MM.1S (cell line): ENCODE measurements at regions not wholly inside any gene's neighbourhood (a gene's known extent, or its start where the extent isn't known, plus 50 kb on each side); places are given as distances from the start of the nearest gene placed in this dataset.

Source experiments
- DNase-seq: peaks from one replicate; pipeline ENCODE4 v3.0.0-alpha.2; 2015
- H2AFZ ChIP-seq: fragments of 300-600 bp; sonication (generic); 2 replicates; pipeline ENCODE4 v1.6.0; 2016; ENCODE audit warnings: antibody characterized with exemption, low read length
- H3F3A ChIP-seq: fragments of 300-600 bp; sonication (generic); 2 replicates; pipeline ENCODE4 v1.6.1; 2016; ENCODE audit warnings: mild to moderate bottlenecking, antibody characterized with exemption, low read length, moderate library complexity, mixed read lengths; ENCODE audit not compliant: insufficient read depth
- H3K27ac ChIP-seq: fragments of 300-600 bp; sonication (generic); 2 replicates; pipeline ENCODE4 v1.5.1; 2016; ENCODE audit warnings: mild to moderate bottlenecking, low read length
- H3K27me3 ChIP-seq: fragments of 300-600 bp; sonication (generic); replicated peaks from 2 replicates; pipeline ENCODE4 v1.6.0; 2016; ENCODE audit warnings: low read length; ENCODE audit not compliant: insufficient read depth
- H3K36me3 ChIP-seq: fragments of 300-600 bp; sonication (generic); replicated peaks from 2 replicates; pipeline ENCODE4 v1.6.1; 2016; ENCODE audit warnings: mild to moderate bottlenecking, low read length, mixed read lengths; ENCODE audit not compliant: insufficient read depth
- H3K4me1 ChIP-seq: fragments of 300-600 bp; sonication (generic); 2 replicates; pipeline ENCODE4 v1.6.1; 2016; ENCODE audit warnings: low read length, mixed read lengths
- H3K4me2 ChIP-seq: fragments of 300-600 bp; sonication (generic); 2 replicates; pipeline ENCODE4 v1.6.0; 2016; ENCODE audit warnings: low read depth, low read length
- H3K4me3 ChIP-seq: fragments of 300-600 bp; sonication (generic); 2 replicates; pipeline ENCODE4 v1.5.1; 2016; ENCODE audit warnings: low read length, mixed read lengths
- H3K79me2 ChIP-seq: fragments of 300-600 bp; sonication (generic); 2 replicates; pipeline ENCODE4 v1.6.1; 2016; ENCODE audit warnings: mixed run types, low read length, mixed read lengths
- H3K9ac ChIP-seq: fragments of 300-600 bp; sonication (generic); 2 replicates; pipeline ENCODE4 v1.6.1; 2016; ENCODE audit warnings: low read length, mixed read lengths
- H3K9me2 ChIP-seq: fragments of 300-600 bp; sonication (generic); replicated peaks from 2 replicates; pipeline ENCODE4 v1.6.1; 2016; ENCODE audit warnings: mild to moderate bottlenecking, low read length, mixed read lengths; ENCODE audit not compliant: insufficient read depth
- H3K9me3 ChIP-seq: fragments of 300-600 bp; sonication (generic); replicated peaks from 2 replicates; pipeline ENCODE4 v1.6.1; 2016; ENCODE audit warnings: mild to moderate bottlenecking, low read length, mixed read lengths; ENCODE audit not compliant: insufficient read depth
- H4K20me1 ChIP-seq: fragments of 300-600 bp; sonication (generic); 2 replicates; pipeline ENCODE4 v1.6.1; 2016; ENCODE audit warnings: mild to moderate bottlenecking, low read length, moderate library complexity, mixed read lengths; ENCODE audit not compliant: insufficient read depth
- EZH2 ChIP-seq: fragments of 300-600 bp; sonication (generic); optimal IDR thresholded peaks from 2 replicates; pipeline ENCODE3; 2017; ENCODE audit warnings: low read depth, mild to moderate bottlenecking, antibody characterized with exemption, low read length, mixed read lengths
- EZH2phosphoT487 ChIP-seq: fragments of 300-600 bp; sonication (generic); IDR thresholded peaks from 2 replicates; pipeline ENCODE4 v1.6.1; 2018; ENCODE audit warnings: antibody characterized with exemption, low read length
- TF ChIP-seq, protein P1 (sequence below): fragments of 300-600 bp; sonication (generic); IDR thresholded peaks from 2 replicates; pipeline ENCODE4 v1.5.1; 2016; ENCODE audit warnings: antibody characterized with exemption, low read length, mixed read lengths

DNA sequence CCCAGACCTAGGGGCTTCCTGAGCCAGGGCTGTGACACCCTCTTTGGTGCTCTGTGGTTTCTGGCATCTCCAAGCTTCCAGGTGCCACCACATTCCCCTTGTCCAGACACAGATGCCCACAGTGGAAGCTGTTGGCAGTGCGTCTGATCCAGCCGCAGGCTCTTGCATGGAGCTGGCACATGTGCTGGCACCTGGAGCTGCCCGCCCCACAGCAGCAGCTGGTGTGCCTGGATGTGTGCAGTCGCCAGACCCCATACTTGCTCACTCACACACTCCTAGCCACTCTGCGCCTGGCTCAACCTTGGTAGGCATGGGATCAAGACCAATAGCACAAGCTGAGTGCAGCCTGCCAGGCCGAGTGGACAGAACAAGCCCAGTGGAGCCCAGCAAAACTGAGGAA, 106.5 kb downstream of the LYZL1 start:
- H2AFZ ChIP-seq = no peak overlapping the region
- no peaks in the 10 kb centered on the region for H3K4me1 ChIP-seq
- no peaks in the 10 kb centered on the region for H3F3A ChIP-seq
- H3K36me3 ChIP-seq = no peaks in the 10 kb centered on the region
- no peak overlapping the region for H3K9ac ChIP-seq
- H3K79me2 ChIP-seq = no peaks in the 10 kb centered on the region
- DNase-seq = no peak
- H4K20me1 ChIP-seq = no peaks in the 10 kb centered on the region
- no peak overlapping the region for H3K27ac ChIP-seq
- no peak overlapping the region for H3K4me2 ChIP-seq
- no peak overlapping the region for H3K4me3 ChIP-seq
- no peak for TF ChIP-seq EZH2phosphoT487
- no peak for TF ChIP-seq EZH2
- TF ChIP-seq, protein P1, sequence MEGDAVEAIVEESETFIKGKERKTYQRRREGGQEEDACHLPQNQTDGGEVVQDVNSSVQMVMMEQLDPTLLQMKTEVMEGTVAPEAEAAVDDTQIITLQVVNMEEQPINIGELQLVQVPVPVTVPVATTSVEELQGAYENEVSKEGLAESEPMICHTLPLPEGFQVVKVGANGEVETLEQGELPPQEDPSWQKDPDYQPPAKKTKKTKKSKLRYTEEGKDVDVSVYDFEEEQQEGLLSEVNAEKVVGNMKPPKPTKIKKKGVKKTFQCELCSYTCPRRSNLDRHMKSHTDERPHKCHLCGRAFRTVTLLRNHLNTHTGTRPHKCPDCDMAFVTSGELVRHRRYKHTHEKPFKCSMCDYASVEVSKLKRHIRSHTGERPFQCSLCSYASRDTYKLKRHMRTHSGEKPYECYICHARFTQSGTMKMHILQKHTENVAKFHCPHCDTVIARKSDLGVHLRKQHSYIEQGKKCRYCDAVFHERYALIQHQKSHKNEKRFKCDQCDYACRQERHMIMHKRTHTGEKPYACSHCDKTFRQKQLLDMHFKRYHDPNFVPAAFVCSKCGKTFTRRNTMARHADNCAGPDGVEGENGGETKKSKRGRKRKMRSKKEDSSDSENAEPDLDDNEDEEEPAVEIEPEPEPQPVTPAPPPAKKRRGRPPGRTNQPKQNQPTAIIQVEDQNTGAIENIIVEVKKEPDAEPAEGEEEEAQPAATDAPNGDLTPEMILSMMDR = no peak
- no peaks in the 10 kb centered on the region for H3K27me3 ChIP-seq
- H3K9me2 ChIP-seq = no peaks in the 10 kb centered on the region
- H3K9me3 ChIP-seq = no peaks in the 10 kb centered on the region

DNA sequence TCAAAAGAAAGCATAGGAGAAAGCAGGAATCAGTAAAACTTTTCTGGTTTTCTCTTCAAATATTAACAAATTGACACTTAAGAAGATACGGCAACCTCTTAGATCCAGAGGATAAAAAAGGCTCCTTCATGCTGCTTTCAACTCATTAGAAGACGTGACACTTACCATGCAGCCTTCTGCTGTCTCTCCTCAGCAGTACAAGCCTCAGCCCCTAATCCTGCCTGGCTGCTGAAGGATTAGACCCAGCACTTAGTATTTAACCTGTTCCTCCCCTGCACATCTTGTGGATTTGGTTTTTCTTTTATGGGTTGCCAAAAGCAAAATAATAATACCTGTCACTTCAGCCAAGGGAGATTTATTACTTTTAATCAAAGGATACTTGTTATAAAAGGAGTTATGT, 108.4 kb downstream of the LYZL1 start:
- Histone ChIP-seq H3K9me2 (no peaks in the 10 kb centered on the region), H3K4me2 (no peak overlapping the region), H3K27me3 (no peaks in the 10 kb centered on the region), H4K20me1 (no peaks in the 10 kb centered on the region), H2AFZ (no peak overlapping the region), H3K9ac (no peak overlapping the region), H3K27ac (no peak overlapping the region), H3K9me3 (no peaks in the 10 kb centered on the region), H3K4me1 (no peaks in the 10 kb centered on the region), H3K36me3 (no peaks in the 10 kb centered on the region), H3K4me3 (no peak overlapping the region), H3F3A (no peaks in the 10 kb centered on the region), H3K79me2 (no peaks in the 10 kb centered on the region)
- TF ChIP-seq, protein P1 = no peak
- TF ChIP-seq EZH2 (no peak), EZH2phosphoT487 (no peak)
- no peak for DNase-seq

DNA sequence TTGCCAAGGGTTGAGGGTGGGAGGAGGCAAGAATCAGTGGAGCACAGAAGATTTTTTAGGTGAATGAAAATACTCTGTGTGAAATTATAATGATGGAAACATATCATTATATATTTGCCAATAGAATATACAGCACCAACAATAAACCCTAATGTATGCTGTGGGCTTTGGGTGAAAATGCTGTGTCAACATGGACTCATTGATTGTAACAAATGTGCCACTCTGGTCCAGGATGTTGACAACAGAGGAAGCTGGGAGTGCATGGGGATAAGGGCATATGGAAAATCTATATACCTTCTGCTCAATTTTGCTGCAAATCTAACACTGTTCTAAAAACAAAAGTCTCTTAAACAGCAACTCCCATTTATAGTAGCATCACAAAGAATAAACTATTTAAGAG, 114.3 kb downstream of the LYZL1 start:
- DNase-seq = no peak
- Histone ChIP-seq H3K9ac (no peak overlapping the region), H3F3A (no peaks in the 10 kb centered on the region), H4K20me1 (no peaks in the 10 kb centered on the region), H3K4me3 (no peak overlapping the region), H3K4me1 (no peaks in the 10 kb centered on the region), H3K27ac (no peak overlapping the region), H3K9me3 (no peaks in the 10 kb centered on the region), H3K36me3 (no peaks in the 10 kb centered on the region), H3K27me3 (no peaks in the 10 kb centered on the region), H3K4me2 (no peak overlapping the region), H3K9me2 (no peaks in the 10 kb centered on the region), H3K79me2 (no peaks in the 10 kb centered on the region), H2AFZ (no peak overlapping the region)
- TF ChIP-seq EZH2 (no peak), EZH2phosphoT487 (no peak)
- TF ChIP-seq, protein P1 = no peak
